ENCODE measurements at regions not wholly inside any gene's neighbourhood (a gene's known extent, or its start where the extent isn't known, plus 50 kb on each side); places are given as distances from the start of the nearest gene placed in this dataset.

- no peak for DNase-seq (ENCODE audit: extremely low read depth, low read depth)
Measured at GRCh38 chr19:28497887-28498286, 715.1 kb downstream of the UQCRFS1 start.

- no peak for DNase-seq (ENCODE audit: extremely low read depth, low read depth)
Measured at GRCh38 chr19:28497137-28497536, 715.8 kb downstream of the UQCRFS1 start.

GRCh38 chr19:28495046-28495445, 717.9 kb downstream of the UQCRFS1 start:
- no peak for DNase-seq (ENCODE audit: extremely low read depth, low read depth)

GRCh38 chr19:28494461-28494860, 718.5 kb downstream of the UQCRFS1 start:
- DNase-seq (ENCODE audit: extremely low read depth, low read depth): no peak

- no peak for DNase-seq (ENCODE audit: extremely low read depth, low read depth)
Measured at GRCh38 chr19:28493884-28494283, 719.1 kb downstream of the UQCRFS1 start.

- no peak for DNase-seq (ENCODE audit: extremely low read depth, low read depth)
Measured at GRCh38 chr19:28492621-28493020, 720.3 kb downstream of the UQCRFS1 start.

GRCh38 chr19:28492201-28492600, 720.8 kb downstream of the UQCRFS1 start:
- DNase-seq (ENCODE audit: extremely low read depth, low read depth): no peak

- DNase-seq (ENCODE audit: extremely low read depth, low read depth): no peak
Measured at GRCh38 chr19:28489776-28490175, 723.2 kb downstream of the UQCRFS1 start.

GRCh38 chr19:28489126-28489660, 723.8 kb downstream of the UQCRFS1 start:
- DNase-seq (ENCODE audit: extremely low read depth, low read depth): no peak

GRCh38 chr19:28487999-28488398, 725.0 kb downstream of the UQCRFS1 start:
- no peak for DNase-seq (ENCODE audit: extremely low read depth, low read depth)

GRCh38 chr19:28486926-28487325, 726.0 kb downstream of the UQCRFS1 start:
- DNase-seq (ENCODE audit: extremely low read depth, low read depth): no peak

GRCh38 chr19:28486473-28486872, 726.5 kb downstream of the UQCRFS1 start:
- no peak for DNase-seq (ENCODE audit: extremely low read depth, low read depth)

- no peak for DNase-seq (ENCODE audit: extremely low read depth, low read depth)
Measured at GRCh38 chr19:28485292-28485691, 727.7 kb downstream of the UQCRFS1 start.

- DNase-seq (ENCODE audit: extremely low read depth, low read depth): no peak
Measured at GRCh38 chr19:28483197-28483596, 729.8 kb downstream of the UQCRFS1 start.

- DNase-seq (ENCODE audit: extremely low read depth, low read depth): no peak
Measured at GRCh38 chr19:28482221-28482620, 730.7 kb downstream of the UQCRFS1 start.

- DNase-seq (ENCODE audit: extremely low read depth, low read depth): no peak
Measured at GRCh38 chr19:28481674-28482073, 731.3 kb downstream of the UQCRFS1 start.

- no peak for DNase-seq (ENCODE audit: extremely low read depth, low read depth)
Measured at GRCh38 chr19:28475525-28475924, 737.4 kb downstream of the UQCRFS1 start.

- no peak for DNase-seq (ENCODE audit: extremely low read depth, low read depth)
Measured at GRCh38 chr19:28472843-28473242, 740.1 kb downstream of the UQCRFS1 start.

- no peak for DNase-seq (ENCODE audit: extremely low read depth, low read depth)
Measured at GRCh38 chr19:28471731-28472510, 741.0 kb downstream of the UQCRFS1 start.

- DNase-seq (ENCODE audit: extremely low read depth, low read depth): no peak
Measured at GRCh38 chr19:28469544-28469943, 743.4 kb downstream of the UQCRFS1 start.

GRCh38 chr19:28468701-28469459, 744.1 kb downstream of the UQCRFS1 start:
- DNase-seq (ENCODE audit: extremely low read depth, low read depth): no peak
